ENCODE measurements at regions not wholly inside any gene's neighbourhood (a gene's known extent, or its start where the extent isn't known, plus 50 kb on each side); places are given as distances from the start of the nearest gene placed in this dataset.
A peak's percentile ranks its signal among the peaks of the same experiment; 100 is the strongest.

GRCh38 chr1:113194846-113195830 lies 122.1 kb downstream of the LRIG2 start:
- TF ChIP-seq EGR1 (IDR thresholded peaks at IDR 0.05; ENCODE audit: borderline replicate concordance, low read depth, low read length) (no peak), MAFK (IDR thresholded peaks at IDR 0.05; ENCODE audit: low read depth, low read length) (peak; percentile 20; the same call in 1 of the 2 replicates)
- CTCF ChIA-PET (ENCODE audit: partially characterized antibody): interaction anchor here (0.9 to 1.2 kb wide), 4 partner anchors 9 to 230 kb away, joined by 3 to 4 read pairs (median 3); no protein-coding TSS in a partner anchor
- no peaks in the 10 kb centered on the region for H4K20me1 ChIP-seq (replicated peaks in 1 of 2; ENCODE audit: control insufficient read depth in 1 of 2, insufficient read depth in 2 of 2, low read length in 2 of 2)
- no peak overlapping the region for H3K18ac ChIP-seq (ENCODE audit: extremely low read depth, low read length)
- H3K27me3 ChIP-seq (replicated peaks in 1 of 4; ENCODE audit: control insufficient read depth in 3 of 4, extremely low read depth in 1 of 4, insufficient read depth in 3 of 4, low read length in 3 of 4): no peaks in the 10 kb centered on the region
- WGBS, 2 experiments (ENCODE audit: extremely low coverage in 1 of 2, insufficient coverage in 1 of 2, insufficient read length in 1 of 2, insufficient replicate concordance in 2 of 2, low coverage in 1 of 2, low lambda C conversion rate in 2 of 2, missing lambda C conversion rate in 1 of 2): 92% methylated on average over 18 of the region's 18 CpGs; no CpG with 5 or more reads in 1 of the 2 experiments
- H3K4me2 ChIP-seq (ENCODE audit: insufficient read depth in 1 of 2, low read depth in 2 of 2, low read length in 2 of 2): no peak overlapping the region
- H3K79me2 ChIP-seq (ENCODE audit: control insufficient read depth in 1 of 2, insufficient read depth in 2 of 2, low read length in 2 of 2): no peaks in the 10 kb centered on the region
- no peak overlapping the region for H4K5ac ChIP-seq (ENCODE audit: insufficient read length, low read depth, low read length)
- no peak overlapping the region; a peak in 1 of 7 replicates for H3K9ac ChIP-seq (replicated peaks in 1 of 4; ENCODE audit: extremely low read depth in 1 of 4, low read depth in 3 of 4, low read length in 3 of 4)
- no peak overlapping the region for H3K4me3 ChIP-seq (ENCODE audit: extremely low read depth in 1 of 4, insufficient read depth in 2 of 4, low read depth in 3 of 4, low read length in 4 of 4)
- H3K79me1 ChIP-seq (ENCODE audit: low read depth, low read length): no peaks in the 10 kb centered on the region
- H3K23ac ChIP-seq (ENCODE audit: insufficient read length): no peak overlapping the region
- H2AFZ ChIP-seq (ENCODE audit: low read length): no peak overlapping the region
- no peak overlapping the region for H3K14ac ChIP-seq (ENCODE audit: insufficient read length)
- H3K27ac ChIP-seq (ENCODE audit: low read depth, low read length): no peak overlapping the region
- no peak overlapping the region for H4K91ac ChIP-seq (replicated peaks; ENCODE audit: insufficient read length, low read length)
- H3K9me3 ChIP-seq (ENCODE audit: insufficient read depth in 2 of 2, low read depth in 1 of 2, low read length in 1 of 2): no peaks in the 10 kb centered on the region
- no peak overlapping the region for H2BK12ac ChIP-seq (ENCODE audit: low read depth, low read length)
- H3K23me2 ChIP-seq (ENCODE audit: low read depth, low read length): no peaks in the 10 kb centered on the region
- H3K56ac ChIP-seq (replicated peaks; ENCODE audit: insufficient read length, low read depth, low read length): no peak overlapping the region
- no peak overlapping the region for H4K8ac ChIP-seq (ENCODE audit: extremely low read depth, insufficient read depth, low read length)
- no peak overlapping the region for H2BK15ac ChIP-seq (ENCODE audit: low read length)
- DNase-seq (ENCODE audit: low read depth in 1 of 2, low spot score in 2 of 2) (no peak), FAIRE-seq (no peak)
- peaks cover 1 to 8% (median 6%) of the 10 kb centered on the region in 4 experiments; a peak in 5 of 7 replicates for H3K4me1 ChIP-seq (replicated peaks in 1 of 4; ENCODE audit: control insufficient read depth in 3 of 4, insufficient read depth in 4 of 4, low read length in 3 of 4)
- H2BK120ac ChIP-seq (replicated peaks; ENCODE audit: low read depth, low read length): no peak overlapping the region
- H2AK5ac ChIP-seq (ENCODE audit: low read depth, low read length): no peak overlapping the region
- H2BK20ac ChIP-seq (ENCODE audit: low read length): no peak overlapping the region
- H3K36me3 ChIP-seq (ENCODE audit: control insufficient read depth in 2 of 4, insufficient read depth in 4 of 4, low read length in 3 of 4): no peaks in the 10 kb centered on the region
- no peak overlapping the region for H2BK5ac ChIP-seq (ENCODE audit: low read depth, low read length)
- H3K4ac ChIP-seq (replicated peaks; ENCODE audit: insufficient read length, low read depth, low read length): no peak overlapping the region
- POLR2A ChIA-PET (ENCODE audit: partially characterized antibody): interaction anchor here (1.3 kb wide), 1 partner anchor 65 kb away, joined by 3 read pairs; no protein-coding TSS in a partner anchor

Data from H1 (cell line).